Left ventricle myocardium inferior (tissue), 1 donor: ENCODE measurements at regions not wholly inside any gene's neighbourhood (a gene's known extent, or its start where the extent isn't known, plus 50 kb on each side); places are given as distances from the start of the nearest gene placed in this dataset.

Experiments used
- DNase-seq: peaks from one replicate; pipeline ENCODE4 v3.0.0-alpha.2; 2020
- H3K27ac ChIP-seq: fragments of 200-600 bp; replicated peaks from 2 replicates; pipeline ENCODE4 v1.8.0; 2021
- H3K27me3 ChIP-seq: fragments of 200-600 bp; 2 replicates; pipeline ENCODE4 v1.8.0; 2021; ENCODE audit warnings: low read depth
- H3K36me3 ChIP-seq: fragments of 200-600 bp; 2 replicates; pipeline ENCODE4 v1.8.0; 2021
- H3K4me1 ChIP-seq: fragments of 200-600 bp; 2 replicates; pipeline ENCODE4 v1.8.0; 2021
- H3K4me3 ChIP-seq: fragments of 200-600 bp; 2 replicates; pipeline ENCODE4 v1.8.0; 2021; ENCODE audit warnings: mild to moderate bottlenecking, moderate library complexity
- H3K9me3 ChIP-seq: fragments of 200-600 bp; replicated peaks from 2 replicates; pipeline ENCODE4 v1.8.0; 2021
- CTCF ChIP-seq: fragments of 200-600 bp; IDR thresholded peaks from 2 replicates; pipeline ENCODE4 v1.8.0; 2021; ENCODE audit warnings: antibody characterized with exemption, mild to moderate bottlenecking, borderline replicate concordance
- intact Hi-C: fragments of 100-400 bp; cut with micrococcal nuclease; formaldehyde crosslinking; loops from one replicate; pipeline ENCODE4 v1.11.0; 2022
- donor health status: DM: no; HTN: yes; CAD: no; lungs with severe emphysema.

DNA sequence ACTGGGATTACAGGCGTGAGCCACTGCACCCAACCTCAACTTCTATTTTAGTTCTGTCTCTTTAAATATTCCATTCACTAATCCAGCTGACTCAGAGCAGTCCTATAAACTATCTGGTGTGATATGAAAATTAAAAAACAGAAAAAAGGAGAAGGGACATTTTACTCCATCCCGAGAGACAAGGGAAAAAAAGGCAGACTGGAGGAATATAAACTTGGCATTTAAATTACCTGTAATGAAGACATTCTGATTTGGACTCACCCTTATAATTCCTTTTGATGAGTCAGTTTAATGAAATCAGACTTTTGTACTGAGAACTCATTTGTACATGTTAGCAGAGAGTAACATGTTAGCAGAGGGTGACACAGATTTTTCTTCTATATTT is 74.8 kb upstream of the RIOK3 start:
- Histone ChIP-seq H3K4me1 (peaks cover 9% of the 10 kb centered on the region), H3K9me3 (no peaks in the 10 kb centered on the region), H3K27ac (peak overlapping the region; percentile 60), H3K4me3 (no peak overlapping the region), H3K36me3 (no peaks in the 10 kb centered on the region), H3K27me3 (no peaks in the 10 kb centered on the region)
- intact Hi-C loops, result no loop called here
- DNase-seq, result no peak
- TF ChIP-seq CTCF, result no peak

GRCh38 chr18:23380001-23380550 is 73.0 kb upstream of the RIOK3 start:
- Histone ChIP-seq H3K4me3 (no peak overlapping the region), H3K9me3 (no peaks in the 10 kb centered on the region), H3K27me3 (no peaks in the 10 kb centered on the region), H3K36me3 (no peaks in the 10 kb centered on the region), H3K4me1 (peaks cover 9% of the 10 kb centered on the region), H3K27ac (no peak overlapping the region)
- no peak for TF ChIP-seq CTCF
- DNase-seq, result no peak
- intact Hi-C loops, result no loop called here

DNA sequence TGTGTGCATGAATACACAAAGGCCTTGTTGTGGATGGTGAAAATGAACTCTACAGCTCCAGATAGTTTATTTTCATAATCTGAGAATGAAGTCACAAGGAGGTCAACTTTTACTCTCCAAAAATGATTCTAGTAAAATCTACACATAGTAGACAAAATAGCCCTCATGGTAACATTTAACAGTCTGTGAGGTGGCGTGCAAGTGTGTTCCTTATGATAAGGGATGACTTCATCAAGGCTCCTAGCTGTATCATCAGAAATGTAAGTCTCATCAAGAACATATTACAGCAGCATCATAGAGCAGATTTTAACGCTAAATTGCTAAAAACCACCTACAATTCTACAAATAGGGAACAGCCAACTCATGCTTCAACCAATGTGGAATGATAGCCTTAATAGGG is 72.3 kb upstream of the RIOK3 start:
- no peak overlapping the region for H3K27ac ChIP-seq
- no peak overlapping the region for H3K4me3 ChIP-seq
- intact Hi-C loops, result no loop called here
- H3K27me3 ChIP-seq, result no peaks in the 10 kb centered on the region
- peaks cover 9% of the 10 kb centered on the region for H3K4me1 ChIP-seq
- H3K36me3 ChIP-seq, result no peaks in the 10 kb centered on the region
- DNase-seq, result no peak
- TF ChIP-seq CTCF, result no peak
- H3K9me3 ChIP-seq, result no peaks in the 10 kb centered on the region

GRCh38 chr18:23383494-23383893 is 69.6 kb upstream of the RIOK3 start:
- intact Hi-C loops, result no loop called here
- Histone ChIP-seq H3K36me3 (no peaks in the 10 kb centered on the region), H3K9me3 (no peaks in the 10 kb centered on the region), H3K4me3 (no peak overlapping the region), H3K4me1 (peaks cover 3% of the 10 kb centered on the region), H3K27me3 (no peaks in the 10 kb centered on the region), H3K27ac (no peak overlapping the region)
- TF ChIP-seq CTCF, result no peak
- DNase-seq, result no peak

- TF ChIP-seq CTCF, result no peak
- no peak overlapping the region for H3K27ac ChIP-seq
- H3K9me3 ChIP-seq, result no peaks in the 10 kb centered on the region
- no peaks in the 10 kb centered on the region for H3K27me3 ChIP-seq
- H3K4me1 ChIP-seq, result no peaks in the 10 kb centered on the region
- H3K36me3 ChIP-seq, result no peaks in the 10 kb centered on the region
- no peak overlapping the region for H3K4me3 ChIP-seq
- intact Hi-C loops, result no loop called here
- DNase-seq, result no peak
These were observed 68.0 kb upstream of the RIOK3 start for GRCh38 chr18:23384778-23385736.
